GM13977 (cell line): ENCODE measurements at regions not wholly inside any gene's neighbourhood (a gene's known extent, or its start where the extent isn't known, plus 50 kb on each side); places are given as distances from the start of the nearest gene placed in this dataset.

Experiments
- DNase-seq: peaks from one replicate; pipeline ENCODE4 v3.0.0; 2012; ENCODE audit warnings: low spot score
- in situ Hi-C: fragments of 300-500 bp; cut with MboI; formaldehyde crosslinking; loops from one replicate; pipeline ENCODE4 v1.12.0; 2022; ENCODE audit warnings: low sequenced_read_pairs, low pct_unique_long_range_greater_than_20kb, mixed read lengths, inconsistent platforms; ENCODE audit not compliant: unreplicated experiment
- TF ChIP-seq, protein P1 (sequence below): IDR thresholded peaks from 2 replicates; pipeline ENCODE4 v1.5.1; 2012; ENCODE audit warnings: mild to moderate bottlenecking, control low read depth; ENCODE audit not compliant: insufficient read depth; ENCODE audit errors: extremely low read depth, missing control alignments

DNA sequence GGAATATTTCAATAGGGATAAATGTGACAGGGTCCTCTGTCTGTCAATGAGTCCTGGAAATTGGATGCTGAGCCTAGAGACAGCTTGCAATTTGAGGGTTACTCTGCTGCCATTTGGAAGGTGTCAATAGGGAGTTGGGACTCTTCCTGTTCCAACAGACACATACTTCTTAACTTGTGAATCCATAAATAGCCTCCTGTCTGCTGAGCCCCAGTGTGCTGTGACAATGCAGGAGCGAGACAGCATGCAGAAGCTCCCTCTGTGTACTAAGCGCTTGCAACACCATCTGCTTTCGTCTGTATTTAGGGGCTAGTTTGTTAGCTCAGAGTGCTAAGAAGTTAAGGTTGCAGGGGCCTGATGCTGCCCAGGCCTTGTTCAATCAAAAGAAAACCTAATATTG lies 58.5 kb upstream of the GPR12 start:
- in situ Hi-C loops = no loop called here
- DNase-seq = no peak
- TF ChIP-seq, protein P1, sequence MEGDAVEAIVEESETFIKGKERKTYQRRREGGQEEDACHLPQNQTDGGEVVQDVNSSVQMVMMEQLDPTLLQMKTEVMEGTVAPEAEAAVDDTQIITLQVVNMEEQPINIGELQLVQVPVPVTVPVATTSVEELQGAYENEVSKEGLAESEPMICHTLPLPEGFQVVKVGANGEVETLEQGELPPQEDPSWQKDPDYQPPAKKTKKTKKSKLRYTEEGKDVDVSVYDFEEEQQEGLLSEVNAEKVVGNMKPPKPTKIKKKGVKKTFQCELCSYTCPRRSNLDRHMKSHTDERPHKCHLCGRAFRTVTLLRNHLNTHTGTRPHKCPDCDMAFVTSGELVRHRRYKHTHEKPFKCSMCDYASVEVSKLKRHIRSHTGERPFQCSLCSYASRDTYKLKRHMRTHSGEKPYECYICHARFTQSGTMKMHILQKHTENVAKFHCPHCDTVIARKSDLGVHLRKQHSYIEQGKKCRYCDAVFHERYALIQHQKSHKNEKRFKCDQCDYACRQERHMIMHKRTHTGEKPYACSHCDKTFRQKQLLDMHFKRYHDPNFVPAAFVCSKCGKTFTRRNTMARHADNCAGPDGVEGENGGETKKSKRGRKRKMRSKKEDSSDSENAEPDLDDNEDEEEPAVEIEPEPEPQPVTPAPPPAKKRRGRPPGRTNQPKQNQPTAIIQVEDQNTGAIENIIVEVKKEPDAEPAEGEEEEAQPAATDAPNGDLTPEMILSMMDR = no peak

DNA sequence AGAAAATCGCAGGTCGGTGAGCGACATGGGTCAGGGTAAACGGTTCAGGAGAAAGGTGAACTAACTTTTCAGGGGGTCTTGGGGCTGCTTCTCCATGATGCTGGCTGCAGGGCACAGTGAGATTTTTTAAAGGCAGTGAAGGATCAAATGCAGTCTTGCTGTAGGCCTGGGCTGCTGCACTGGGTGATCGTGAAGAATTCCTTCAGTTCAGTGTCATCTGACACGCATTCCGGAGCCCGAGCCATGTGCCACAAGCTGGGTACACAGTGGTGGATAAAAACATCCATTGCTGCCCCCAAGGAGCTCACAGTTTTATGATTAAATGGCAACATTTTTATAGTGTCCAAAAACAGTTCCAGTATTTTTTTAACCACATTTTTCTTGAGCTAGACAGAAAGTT lies 56.3 kb upstream of the GPR12 start:
- in situ Hi-C loops = no loop called here
- TF ChIP-seq, protein P1 = no peak
- DNase-seq = no peak

DNA sequence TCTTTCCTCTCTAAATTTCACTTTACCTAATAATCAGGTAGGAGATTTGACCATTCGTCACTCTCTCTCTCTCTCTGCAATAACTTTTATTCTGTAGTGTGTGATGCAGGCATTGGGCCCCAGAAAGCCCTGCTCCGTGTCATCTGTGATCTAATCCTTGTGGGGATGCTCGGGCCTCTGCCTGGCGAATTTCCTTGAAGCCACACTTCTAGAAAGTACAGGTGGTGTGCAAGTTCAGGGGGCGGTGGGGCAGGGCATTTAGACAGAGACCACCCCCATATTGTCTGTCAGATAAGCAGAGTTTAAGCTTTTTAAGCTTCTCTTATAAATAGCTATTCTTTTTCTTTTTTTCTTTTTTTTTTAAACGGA lies 53.4 kb upstream of the GPR12 start:
- TF ChIP-seq, protein P1 = no peak
- no peak for DNase-seq

DNA sequence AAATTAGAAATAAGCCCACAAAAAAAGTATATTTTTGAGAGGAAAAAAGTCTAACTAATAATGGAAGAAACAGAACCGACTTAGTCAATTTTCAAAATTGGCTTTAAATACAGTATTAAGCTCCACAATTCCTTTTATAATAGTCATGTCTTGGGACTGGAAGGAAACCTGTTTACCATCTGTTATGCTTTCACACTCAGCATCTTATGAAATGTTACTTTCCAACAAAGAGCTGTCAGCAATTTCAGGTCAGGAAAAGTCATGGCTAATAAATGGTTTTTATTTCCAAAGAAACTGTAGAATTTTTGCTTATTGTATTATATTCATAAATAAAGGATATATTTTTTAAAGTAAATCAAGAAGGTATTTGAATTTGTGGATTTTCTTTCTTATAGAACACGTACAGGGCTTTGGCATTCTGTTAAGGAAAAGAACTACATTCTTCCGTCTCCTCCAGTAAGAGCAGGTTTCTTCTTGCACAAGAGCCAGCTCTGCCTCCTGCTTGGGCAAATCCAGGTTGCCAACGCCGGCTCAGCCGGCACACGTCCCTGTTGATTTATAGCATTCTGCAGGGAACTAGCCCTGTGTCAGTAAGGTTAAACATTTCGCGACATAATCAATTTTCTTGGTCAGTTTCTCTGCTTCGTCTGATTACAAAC lies 52.9 kb upstream of the GPR12 start:
- in situ Hi-C loops = no loop called here
- no peak for DNase-seq
- TF ChIP-seq, protein P1 = no peak

More for the DNA sequence above, 53.4 kb upstream of the GPR12 start:
- in situ Hi-C loops = no loop called here

DNA sequence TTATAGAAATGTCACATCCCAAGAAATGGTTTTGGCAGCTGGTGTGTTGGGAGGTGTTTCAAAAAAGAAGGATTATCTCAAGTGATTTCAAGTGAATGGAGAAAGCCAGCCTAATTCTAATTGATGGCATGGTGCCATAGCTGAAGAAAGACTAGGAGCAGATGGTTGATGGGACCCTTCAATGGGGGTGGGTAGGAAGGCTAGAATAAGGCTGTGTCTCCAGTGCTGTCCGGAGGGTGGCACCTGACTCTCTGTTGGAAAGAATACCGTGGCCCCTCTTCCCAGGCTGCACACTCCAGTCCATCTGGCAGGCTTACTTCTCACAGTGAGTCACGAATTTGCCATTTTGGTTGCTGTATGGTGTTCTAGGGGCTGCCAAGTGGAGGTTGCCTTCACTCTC lies 51.0 kb upstream of the GPR12 start:
- TF ChIP-seq, protein P1 = no peak
- in situ Hi-C loops = no loop called here
- no peak for DNase-seq
